IMR-90 (cell line): ENCODE measurements at regions not wholly inside any gene's neighbourhood (a gene's known extent, or its start where the extent isn't known, plus 50 kb on each side); places are given as distances from the start of the nearest gene placed in this dataset.

Experiments
- ATAC-seq: fragments of 200-7000 bp; cut with Tn5 transposase; 2 replicates; pipeline ENCODE4 v1.9.1; 2020; ENCODE audit warnings: low read depth, mild to moderate bottlenecking, moderate library complexity
- BruUV-seq: library from RNA; stranded (reverse); fragments of 400-500 nt; replicated peaks from 2 replicates; lab custom pipeline; 2021; lab: Mats Ljungman, UMichigan
- CTCF ChIA-PET: fragments of 300-600 bp; formaldehyde crosslinking; extraction: SDS; loops from one replicate; lab custom pipeline; 2021; ENCODE audit warnings: antibody characterized with exemption; lab: Yijun Ruan, JAX
- POLR2A ChIA-PET: fragments of 300-600 bp; sonication (Branson Sonifier 250); formaldehyde crosslinking; loops from one replicate; lab custom pipeline; 2022; ENCODE audit warnings: antibody characterized with exemption; ENCODE audit not compliant: unreplicated experiment; lab: Charles Lee
- DNase-seq: peaks from one replicate; pipeline ENCODE4 v3.0.0; 2013
- H2AFZ ChIP-seq: replicated peaks from 2 replicates; pipeline ENCODE3; 2013; ENCODE audit warnings: low read length, mild to moderate bottlenecking; ENCODE audit not compliant: poor library complexity
- H2AK5ac ChIP-seq: 2 replicates; pipeline ENCODE4 v1.6.1; 2013; ENCODE audit warnings: low read depth, low read length, inconsistent platforms
- H2AK9ac ChIP-seq: replicated peaks from 2 replicates; pipeline ENCODE3; 2013; ENCODE audit warnings: mild to moderate bottlenecking, low read depth, low read length, moderate library complexity; ENCODE audit not compliant: poor library complexity
- H2BK120ac ChIP-seq: 2 replicates; pipeline ENCODE4 v1.6.1; 2013; ENCODE audit warnings: low read depth, low read length, inconsistent platforms
- H2BK15ac ChIP-seq: 3 replicates; pipeline ENCODE4 v1.6.1; 2013; ENCODE audit warnings: low read depth, low read length, inconsistent platforms
- H2BK20ac ChIP-seq: 2 replicates; pipeline ENCODE4 v1.6.1; 2013; ENCODE audit warnings: low read depth, mild to moderate bottlenecking, inconsistent platforms, low read length, moderate library complexity
- H2BK5ac ChIP-seq: 2 replicates; pipeline ENCODE4 v1.6.1; 2013; ENCODE audit warnings: mild to moderate bottlenecking, low read depth, low read length, inconsistent platforms; ENCODE audit not compliant: poor library complexity, severe bottlenecking
- H3K14ac ChIP-seq: replicated peaks from 2 replicates; pipeline ENCODE4 v1.6.1; 2013; ENCODE audit warnings: low read depth, low read length, inconsistent platforms
- H3K18ac ChIP-seq: 2 replicates; pipeline ENCODE4 v1.6.1; 2013; ENCODE audit warnings: low read depth, low read length, control low read depth
- H3K23ac ChIP-seq: 2 replicates; pipeline ENCODE4 v1.6.1; 2013; ENCODE audit warnings: low read depth, low read length, inconsistent platforms
- H3K27ac ChIP-seq: 2 replicates; pipeline ENCODE4 v1.5.1; 2013; ENCODE audit warnings: mild to moderate bottlenecking, control low read depth, low read length; ENCODE audit not compliant: insufficient read depth
- H3K27me3 ChIP-seq: 2 replicates; pipeline ENCODE4 v1.6.1; 2013; ENCODE audit warnings: low read length; ENCODE audit not compliant: control insufficient read depth, insufficient read depth
- H3K36me3 ChIP-seq: 2 replicates; pipeline ENCODE4 v1.6.1; 2013; ENCODE audit warnings: low read length, mixed read lengths; ENCODE audit not compliant: control insufficient read depth, insufficient read depth
- H3K4ac ChIP-seq: 2 replicates; pipeline ENCODE4 v1.6.1; 2013; ENCODE audit warnings: low read depth, low read length, inconsistent platforms
- H3K4me1 ChIP-seq: 2 replicates; pipeline ENCODE4 v1.6.1; 2013; ENCODE audit warnings: low read length, mixed read lengths; ENCODE audit not compliant: control insufficient read depth, insufficient read depth
- H3K4me2 ChIP-seq: 2 replicates; pipeline ENCODE4 v1.6.1; 2013; ENCODE audit warnings: low read depth, mild to moderate bottlenecking, control low read depth, low read length, moderate library complexity
- H3K4me3 ChIP-seq: 2 replicates; pipeline ENCODE4 v1.5.1; 2013; ENCODE audit warnings: low read depth, mild to moderate bottlenecking, control low read depth, low read length, moderate library complexity; ENCODE audit not compliant: insufficient read depth
- H3K56ac ChIP-seq: 2 replicates; pipeline ENCODE4 v1.6.1; 2013; ENCODE audit warnings: low read length, inconsistent platforms; ENCODE audit not compliant: insufficient read depth; ENCODE audit errors: extremely low read depth
- H3K79me1 ChIP-seq, 2 experiments: 2 replicates each; pipeline ENCODE4 v1.6.1; 2013; ENCODE audit warnings: low read length in 2 of 2, inconsistent platforms in 1 of 2, low read depth in 1 of 2
- H3K9ac ChIP-seq: 2 replicates; pipeline ENCODE4 v1.6.1; 2013; ENCODE audit warnings: low read depth, low read length, control low read depth
- H3K9me1 ChIP-seq: 2 replicates; pipeline ENCODE4 v1.6.1; 2013; ENCODE audit warnings: low read length, inconsistent platforms; ENCODE audit not compliant: insufficient read depth
- H3K9me3 ChIP-seq: 2 replicates; pipeline ENCODE4 v1.6.1; 2013; ENCODE audit warnings: low read length; ENCODE audit not compliant: control insufficient read depth, insufficient read depth
- H4K20me1 ChIP-seq: 2 replicates; pipeline ENCODE4 v1.6.1; 2013; ENCODE audit warnings: low read length, inconsistent platforms; ENCODE audit not compliant: insufficient read depth
- H4K5ac ChIP-seq: 2 replicates; pipeline ENCODE4 v1.6.1; 2013; ENCODE audit warnings: mild to moderate bottlenecking, low read depth, low read length, control low read depth
- H4K8ac ChIP-seq, 2 experiments: 2 replicates each; pipeline ENCODE4 v1.6.1; 2013; ENCODE audit warnings: low read depth in 2 of 2, low read length in 2 of 2, control low read depth in 1 of 2, inconsistent platforms in 1 of 2
- H4K91ac ChIP-seq: 2 replicates; pipeline ENCODE4 v1.6.1; 2013; ENCODE audit warnings: low read depth, low read length, inconsistent platforms; ENCODE audit not compliant: insufficient read depth
- BHLHE40 ChIP-seq: fragments of 150-350 bp; IDR thresholded peaks from 2 replicates; pipeline ENCODE4 v1.6.1; 2016; ENCODE audit warnings: mild to moderate bottlenecking, low read depth, low read length
- CEBPB ChIP-seq: IDR thresholded peaks from 2 replicates; pipeline ENCODE4 v1.6.1; 2012; ENCODE audit warnings: low read depth, low read length, improper control_type of control experiment
- CHD1 ChIP-seq: IDR thresholded peaks from 2 replicates; pipeline ENCODE4 v1.6.1; 2012; ENCODE audit warnings: low read depth, low read length, improper control_type of control experiment
- CTCF ChIP-seq: conservative IDR thresholded peaks from 2 replicates; pipeline ENCODE4 v1.5.1; 2012; ENCODE audit warnings: mild to moderate bottlenecking, low read depth, low read length, improper control_type of control experiment
- ELK1 ChIP-seq: fragments of 150-350 bp; IDR thresholded peaks from 2 replicates; pipeline ENCODE4 v1.6.1; 2016; ENCODE audit warnings: low read depth, mild to moderate bottlenecking, low read length, moderate library complexity, borderline replicate concordance
- FOS ChIP-seq: fragments of 150-350 bp; IDR thresholded peaks from 2 replicates; pipeline ENCODE4 v1.6.1; 2016; ENCODE audit warnings: low read depth, low read length
- MAFK ChIP-seq: IDR thresholded peaks from 2 replicates; pipeline ENCODE4 v1.6.1; 2012; ENCODE audit warnings: low read depth, low read length, improper control_type of control experiment
- MAZ ChIP-seq: IDR thresholded peaks from 2 replicates; pipeline ENCODE4 v1.6.1; 2012; ENCODE audit warnings: low read depth, mild to moderate bottlenecking, low read length, improper control_type of control experiment, moderate library complexity, borderline replicate concordance
- MXI1 ChIP-seq: IDR thresholded peaks from 2 replicates; pipeline ENCODE4 v1.6.1; 2012; ENCODE audit warnings: low read depth, mild to moderate bottlenecking, low read length, moderate library complexity, borderline replicate concordance
- NFE2L2 ChIP-seq: fragments of 150-350 bp; IDR thresholded peaks from 2 replicates; pipeline ENCODE4 v1.6.1; 2016; ENCODE audit warnings: low read depth, mild to moderate bottlenecking, low read length
- RCOR1 ChIP-seq: IDR thresholded peaks from 2 replicates; pipeline ENCODE4 v1.6.1; 2012; ENCODE audit warnings: mild to moderate bottlenecking, low read length, improper control_type of control experiment; ENCODE audit not compliant: insufficient replicate concordance
- RFX5 ChIP-seq: IDR thresholded peaks from 2 replicates; pipeline ENCODE4 v1.8.0; 2012; ENCODE audit warnings: low read depth, mild to moderate bottlenecking, low read length, moderate library complexity
- SMC3 ChIP-seq: fragments of 150-350 bp; IDR thresholded peaks from 2 replicates; pipeline ENCODE4 v1.6.1; 2016; ENCODE audit warnings: low read depth, mild to moderate bottlenecking, antibody characterized with exemption, low read length, moderate library complexity
- USF2 ChIP-seq: fragments of 150-350 bp; IDR thresholded peaks from 2 replicates; pipeline ENCODE4 v1.6.1; 2017; ENCODE audit warnings: mild to moderate bottlenecking, antibody characterized with exemption, low read length, low read depth
- WGBS, 2 experiments: methylation state at CpG; one replicate each; pipeline versions ENCODE4 v1.1.5 to v1.1.7; 2013; ENCODE audit warnings: missing lambda C conversion rate in 2 of 2; ENCODE audit not compliant: insufficient read length in 1 of 2; ENCODE audit errors: extremely low coverage in 2 of 2; 5-methylcytosine and 5-hydroxymethylcytosine counted together
- dilution Hi-C: fragments of 300-500 bp; cut with HindIII; formaldehyde crosslinking; loops from one replicate; pipeline ENCODE4 v1.14.3; 2018; ENCODE audit warnings: low sequenced_read_pairs; ENCODE audit not compliant: unreplicated experiment
- in situ Hi-C: fragments of 300-500 bp; cut with MboI; formaldehyde crosslinking; loops from 3 replicates; pipeline ENCODE4 v1.14.3; 2019; ENCODE audit warnings: low sequenced_read_pairs, inconsistent platforms, mixed read lengths
- intact Hi-C: fragments of 100-400 bp; cut with micrococcal nuclease; formaldehyde crosslinking; loops from 2 replicates; pipeline ENCODE4 v1.10.0; 2022

GRCh38 chr2:193527146-193527545 is 1332.4 kb upstream of the TMEFF2 start:
- Histone ChIP-seq H3K14ac (no peak overlapping the region), H2BK120ac (no peak overlapping the region), H4K20me1 (no peaks in the 10 kb centered on the region), H4K91ac (no peak overlapping the region), H3K9me3 (0 out of 2 replicates have a peak, but pooled peaks cover 2% of the 10 kb centered on the region), H2AK9ac (no peak overlapping the region), H4K5ac (no peak overlapping the region), H2BK20ac (no peak overlapping the region), H3K4ac (no peak overlapping the region), H3K4me1 (no peaks in the 10 kb centered on the region), H3K36me3 (no peaks in the 10 kb centered on the region), H2BK15ac (no peak overlapping the region), H4K8ac (no peak overlapping the region), H3K9ac (no peak overlapping the region), H3K23ac (no peak overlapping the region), H2AK5ac (no peak overlapping the region), H3K9me1 (no peaks in the 10 kb centered on the region), H3K18ac (no peak overlapping the region), H3K4me2 (no peak overlapping the region), H3K56ac (no peak overlapping the region), H3K4me3 (no peak overlapping the region), H3K27me3 (no peaks in the 10 kb centered on the region), H2BK5ac (no peak overlapping the region), H3K27ac (no peak overlapping the region), H3K79me1 (no peaks in the 10 kb centered on the region), H2AFZ (no peak overlapping the region)
- TF ChIP-seq MXI1 (no peak), SMC3 (no peak), MAFK (no peak), CEBPB (no peak), CHD1 (no peak), CTCF (no peak), BHLHE40 (no peak), ELK1 (no peak), MAZ (no peak), FOS (no peak), USF2 (no peak), RCOR1 (no peak), RFX5 (no peak), NFE2L2 (no peak)
- CTCF ChIA-PET = no interaction called here
- in situ Hi-C loops = no loop called here
- POLR2A ChIA-PET = no interaction called here
- DNase-seq (no peak), ATAC-seq (no peak)
- intact Hi-C loops = no loop called here
- dilution Hi-C loops = no loop called here
- WGBS, 2 experiments = no CpG with 5 or more reads among the region's 3 CpGs
- no TSS peak for BruUV-seq
